ENCODE measurements at regions not wholly inside any gene's neighbourhood (a gene's known extent, or its start where the extent isn't known, plus 50 kb on each side); places are given as distances from the start of the nearest gene placed in this dataset.

- ATAC-seq (ENCODE audit: insufficient read depth, low read depth): no peak
- DNase-seq: no peak
- no peak overlapping the region for H3K27ac ChIP-seq (ENCODE audit: low read length)
- TF ChIP-seq EZH2 (IDR thresholded peaks at IDR 0.05; ENCODE audit: borderline replicate concordance, low read depth, low read length, severe bottlenecking) (no peak), CTCF (IDR thresholded peaks at IDR 0.05; ENCODE audit: borderline replicate concordance, extremely low read depth, low read length, poor library complexity, severe bottlenecking) (no peak)
- H3K9me3 ChIP-seq (ENCODE audit: insufficient read depth, low read length, severe bottlenecking): no peaks in the 10 kb centered on the region
- H2AFZ ChIP-seq (ENCODE audit: low read depth, low read length): no peak overlapping the region
- no peaks in the 10 kb centered on the region for H4K20me1 ChIP-seq (ENCODE audit: insufficient read depth, low read length)
- no peak overlapping the region for H3K4me2 ChIP-seq (ENCODE audit: insufficient read depth, low read length)
- no peaks in the 10 kb centered on the region for H3K79me2 ChIP-seq (ENCODE audit: insufficient read depth, low read length)
- no peaks in the 10 kb centered on the region for H3K27me3 ChIP-seq (ENCODE audit: insufficient read depth, low read length, poor library complexity)
- no peak overlapping the region for H3K4me3 ChIP-seq (ENCODE audit: low read depth in 1 of 2, low read length in 2 of 2)
- no peaks in the 10 kb centered on the region for H3K36me3 ChIP-seq (ENCODE audit: insufficient read depth, low read length)
- no peak overlapping the region for H3K9ac ChIP-seq (ENCODE audit: low read depth, low read length)
- H3K4me1 ChIP-seq (ENCODE audit: insufficient read depth, low read length): no peaks in the 10 kb centered on the region
Observed at GRCh38 chr4:178339769-178340168, 897.5 kb upstream of the AGA start.

GRCh38 chr4:178340468-178340867 lies 898.2 kb upstream of the AGA start:
- Histone ChIP-seq H3K4me3 (ENCODE audit: low read depth in 1 of 2, low read length in 2 of 2) (no peak overlapping the region), H3K9ac (ENCODE audit: low read depth, low read length) (no peak overlapping the region), H3K27ac (ENCODE audit: low read length) (no peak overlapping the region), H3K27me3 (ENCODE audit: insufficient read depth, low read length, poor library complexity) (no peaks in the 10 kb centered on the region), H4K20me1 (ENCODE audit: insufficient read depth, low read length) (no peaks in the 10 kb centered on the region), H3K4me1 (ENCODE audit: insufficient read depth, low read length) (no peaks in the 10 kb centered on the region), H3K79me2 (ENCODE audit: insufficient read depth, low read length) (no peaks in the 10 kb centered on the region), H3K36me3 (ENCODE audit: insufficient read depth, low read length) (no peaks in the 10 kb centered on the region), H3K4me2 (ENCODE audit: insufficient read depth, low read length) (no peak overlapping the region), H3K9me3 (ENCODE audit: insufficient read depth, low read length, severe bottlenecking) (no peaks in the 10 kb centered on the region), H2AFZ (ENCODE audit: low read depth, low read length) (no peak overlapping the region)
- TF ChIP-seq EZH2 (IDR thresholded peaks at IDR 0.05; ENCODE audit: borderline replicate concordance, low read depth, low read length, severe bottlenecking) (no peak), CTCF (IDR thresholded peaks at IDR 0.05; ENCODE audit: borderline replicate concordance, extremely low read depth, low read length, poor library complexity, severe bottlenecking) (no peak)
- ATAC-seq (ENCODE audit: insufficient read depth, low read depth) (no peak), DNase-seq (no peak)

- H4K20me1 ChIP-seq (ENCODE audit: insufficient read depth, low read length): no peaks in the 10 kb centered on the region
- H3K27ac ChIP-seq (ENCODE audit: low read length): no peak overlapping the region
- H2AFZ ChIP-seq (ENCODE audit: low read depth, low read length): no peak overlapping the region
- no peak for ATAC-seq (ENCODE audit: insufficient read depth, low read depth)
- H3K27me3 ChIP-seq (ENCODE audit: insufficient read depth, low read length, poor library complexity): no peaks in the 10 kb centered on the region
- H3K9ac ChIP-seq (ENCODE audit: low read depth, low read length): no peak overlapping the region
- H3K4me3 ChIP-seq (ENCODE audit: low read depth in 1 of 2, low read length in 2 of 2): no peak overlapping the region
- no peaks in the 10 kb centered on the region for H3K9me3 ChIP-seq (ENCODE audit: insufficient read depth, low read length, severe bottlenecking)
- H3K79me2 ChIP-seq (ENCODE audit: insufficient read depth, low read length): no peaks in the 10 kb centered on the region
- H3K4me2 ChIP-seq (ENCODE audit: insufficient read depth, low read length): no peak overlapping the region
- TF ChIP-seq CTCF (IDR thresholded peaks at IDR 0.05; ENCODE audit: borderline replicate concordance, extremely low read depth, low read length, poor library complexity, severe bottlenecking) (no peak), EZH2 (IDR thresholded peaks at IDR 0.05; ENCODE audit: borderline replicate concordance, low read depth, low read length, severe bottlenecking) (no peak)
- no peaks in the 10 kb centered on the region for H3K4me1 ChIP-seq (ENCODE audit: insufficient read depth, low read length)
- no peak for DNase-seq
- H3K36me3 ChIP-seq (ENCODE audit: insufficient read depth, low read length): no peaks in the 10 kb centered on the region
Observed at GRCh38 chr4:178344096-178344495, 901.9 kb upstream of the AGA start.

GRCh38 chr4:178347111-178347510 lies 904.9 kb upstream of the AGA start:
- no peaks in the 10 kb centered on the region for H3K79me2 ChIP-seq (ENCODE audit: insufficient read depth, low read length)
- H3K4me3 ChIP-seq (ENCODE audit: low read depth in 1 of 2, low read length in 2 of 2): no peak overlapping the region
- H3K36me3 ChIP-seq (ENCODE audit: insufficient read depth, low read length): no peaks in the 10 kb centered on the region
- no peak overlapping the region for H3K9ac ChIP-seq (ENCODE audit: low read depth, low read length)
- H4K20me1 ChIP-seq (ENCODE audit: insufficient read depth, low read length): no peaks in the 10 kb centered on the region
- TF ChIP-seq EZH2 (IDR thresholded peaks at IDR 0.05; ENCODE audit: borderline replicate concordance, low read depth, low read length, severe bottlenecking): no peak
- TF ChIP-seq CTCF (IDR thresholded peaks at IDR 0.05; ENCODE audit: borderline replicate concordance, extremely low read depth, low read length, poor library complexity, severe bottlenecking): no peak
- H3K27ac ChIP-seq (ENCODE audit: low read length): no peak overlapping the region
- H3K4me2 ChIP-seq (ENCODE audit: insufficient read depth, low read length): no peak overlapping the region
- DNase-seq (no peak), ATAC-seq (ENCODE audit: insufficient read depth, low read depth) (no peak)
- no peak overlapping the region for H2AFZ ChIP-seq (ENCODE audit: low read depth, low read length)
- no peaks in the 10 kb centered on the region for H3K4me1 ChIP-seq (ENCODE audit: insufficient read depth, low read length)
- H3K27me3 ChIP-seq (ENCODE audit: insufficient read depth, low read length, poor library complexity): no peaks in the 10 kb centered on the region
- H3K9me3 ChIP-seq (ENCODE audit: insufficient read depth, low read length, severe bottlenecking): no peaks in the 10 kb centered on the region
